ENCODE measurements at regions not wholly inside any gene's neighbourhood (a gene's known extent, or its start where the extent isn't known, plus 50 kb on each side); places are given as distances from the start of the nearest gene placed in this dataset.
"Not testable (repeated sequence)": the region's sequence is repeated elsewhere in the genome, so short reads cannot be mapped to it uniquely, and the experiment has no call there.

DNA sequence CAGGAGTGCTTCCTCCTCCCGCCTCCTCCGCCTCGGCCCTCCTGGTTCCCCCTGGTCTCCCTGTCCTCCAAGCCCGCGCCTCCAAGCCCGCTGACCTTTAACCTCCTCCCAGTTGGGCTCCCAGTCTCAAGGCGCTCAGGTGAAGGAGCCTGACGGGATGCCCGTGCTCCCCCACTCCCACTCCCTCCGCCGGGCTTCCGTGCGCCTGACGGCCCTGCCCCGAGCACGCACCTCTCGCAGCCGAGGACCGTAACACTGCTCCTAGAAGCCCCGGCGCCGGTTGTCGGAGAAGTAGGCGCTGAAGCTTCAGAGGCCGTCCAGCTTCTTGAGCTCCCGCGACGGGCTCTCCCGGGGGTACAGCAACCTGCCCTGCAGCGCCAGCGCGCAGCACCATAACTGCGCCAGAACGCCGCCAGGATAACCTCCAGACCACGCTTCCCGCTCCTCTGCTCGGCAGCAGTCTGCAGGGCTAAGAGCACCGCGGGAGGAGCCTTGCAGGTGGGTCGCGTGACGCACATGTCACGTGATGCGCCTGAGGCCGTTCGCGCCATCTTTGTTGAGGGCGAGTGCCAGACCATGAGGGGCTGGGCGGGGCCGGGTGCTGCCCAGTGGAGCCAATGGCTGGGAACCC lies 71.0 kb upstream of the ZNF479 start:
- DNase-seq (peak in 1 of 6 donors; percentile 48), ATAC-seq (no peak), FAIRE-seq (no peak)
- H3K9me3 ChIP-seq: no peaks in the 10 kb centered on the region
- H3K27me3 ChIP-seq: no peaks in the 10 kb centered on the region
- WGBS, 2 donors: 30 to 31% methylated on average over 51 of the region's 51 CpGs
- H3K4me1 ChIP-seq: no peaks in the 10 kb centered on the region
- TF ChIP-seq, protein P1, sequence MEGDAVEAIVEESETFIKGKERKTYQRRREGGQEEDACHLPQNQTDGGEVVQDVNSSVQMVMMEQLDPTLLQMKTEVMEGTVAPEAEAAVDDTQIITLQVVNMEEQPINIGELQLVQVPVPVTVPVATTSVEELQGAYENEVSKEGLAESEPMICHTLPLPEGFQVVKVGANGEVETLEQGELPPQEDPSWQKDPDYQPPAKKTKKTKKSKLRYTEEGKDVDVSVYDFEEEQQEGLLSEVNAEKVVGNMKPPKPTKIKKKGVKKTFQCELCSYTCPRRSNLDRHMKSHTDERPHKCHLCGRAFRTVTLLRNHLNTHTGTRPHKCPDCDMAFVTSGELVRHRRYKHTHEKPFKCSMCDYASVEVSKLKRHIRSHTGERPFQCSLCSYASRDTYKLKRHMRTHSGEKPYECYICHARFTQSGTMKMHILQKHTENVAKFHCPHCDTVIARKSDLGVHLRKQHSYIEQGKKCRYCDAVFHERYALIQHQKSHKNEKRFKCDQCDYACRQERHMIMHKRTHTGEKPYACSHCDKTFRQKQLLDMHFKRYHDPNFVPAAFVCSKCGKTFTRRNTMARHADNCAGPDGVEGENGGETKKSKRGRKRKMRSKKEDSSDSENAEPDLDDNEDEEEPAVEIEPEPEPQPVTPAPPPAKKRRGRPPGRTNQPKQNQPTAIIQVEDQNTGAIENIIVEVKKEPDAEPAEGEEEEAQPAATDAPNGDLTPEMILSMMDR (IDR thresholded peaks at IDR 0.05): no peak
- no peak overlapping the region for H3K4me3 ChIP-seq
- H3K27ac ChIP-seq: no peak overlapping the region
- H3K36me3 ChIP-seq: no peaks in the 10 kb centered on the region
- intact Hi-C loops (cut with DNase I): no loop called here

DNA sequence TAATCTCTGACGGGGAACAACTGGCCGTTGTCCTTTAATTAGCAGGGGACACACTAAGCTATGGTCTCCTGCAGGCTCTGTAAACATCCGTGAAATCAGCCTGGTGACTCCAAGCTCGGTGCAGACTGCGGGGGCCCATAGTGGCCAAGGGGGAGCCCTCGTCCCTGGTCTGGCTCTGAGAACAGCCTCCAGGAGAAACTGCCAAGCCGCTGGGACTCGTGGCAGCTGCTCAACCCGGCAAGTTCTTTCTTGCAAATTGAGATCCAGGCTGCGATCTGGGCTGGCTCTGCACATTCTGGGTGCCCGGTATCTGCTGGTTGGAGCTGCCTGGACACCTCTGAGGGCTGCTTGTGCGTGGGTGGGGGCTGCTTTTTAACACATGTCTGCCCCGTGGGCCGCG lies 71.6 kb upstream of the ZNF479 start:
- WGBS, 2 donors: 46% methylated on average over 15 of the region's 15 CpGs
- H3K36me3 ChIP-seq; intact Hi-C loops (cut with DNase I); ATAC-seq; H3K27ac ChIP-seq; FAIRE-seq; H3K4me3 ChIP-seq; H3K27me3 ChIP-seq; H3K4me1 ChIP-seq; H3K9me3 ChIP-seq: not testable (repeated sequence)
- DNase-seq: peak in 2 of 6 donors; percentile 34 to 39

DNA sequence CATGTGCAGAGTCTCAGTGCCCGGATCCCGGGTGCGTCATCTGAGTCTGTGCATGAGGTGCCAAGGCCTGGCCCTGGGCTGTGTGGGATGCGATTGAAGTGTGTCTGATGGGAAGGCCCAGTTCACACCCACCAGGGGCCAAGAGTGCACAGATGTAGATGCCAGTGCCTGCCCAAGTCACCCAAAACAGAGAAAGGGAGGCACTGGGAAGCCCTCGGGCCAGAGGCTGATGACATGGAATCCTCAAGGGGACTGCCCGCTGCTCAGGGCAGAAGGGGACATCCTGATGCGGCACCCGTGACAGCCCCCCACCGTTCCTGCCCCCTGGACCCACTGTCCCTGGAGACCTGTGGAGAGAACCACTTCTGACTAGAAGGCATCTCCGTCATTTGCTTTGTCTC lies 72.2 kb upstream of the ZNF479 start:
- intact Hi-C loops (cut with DNase I): no loop called here
- Histone ChIP-seq H3K36me3 (no peaks in the 10 kb centered on the region), H3K27ac (no peak overlapping the region), H3K27me3 (no peaks in the 10 kb centered on the region), H3K4me3 (no peak overlapping the region), H3K9me3 (no peaks in the 10 kb centered on the region), H3K4me1 (no peaks in the 10 kb centered on the region)
- TF ChIP-seq, protein P1 (IDR thresholded peaks at IDR 0.05): no peak
- FAIRE-seq: no peak
- no peak for ATAC-seq
- WGBS, 2 donors: 76 to 77% methylated on average over 10 of the region's 10 CpGs
- DNase-seq: peak in 1 of 6 donors; percentile 30

DNA sequence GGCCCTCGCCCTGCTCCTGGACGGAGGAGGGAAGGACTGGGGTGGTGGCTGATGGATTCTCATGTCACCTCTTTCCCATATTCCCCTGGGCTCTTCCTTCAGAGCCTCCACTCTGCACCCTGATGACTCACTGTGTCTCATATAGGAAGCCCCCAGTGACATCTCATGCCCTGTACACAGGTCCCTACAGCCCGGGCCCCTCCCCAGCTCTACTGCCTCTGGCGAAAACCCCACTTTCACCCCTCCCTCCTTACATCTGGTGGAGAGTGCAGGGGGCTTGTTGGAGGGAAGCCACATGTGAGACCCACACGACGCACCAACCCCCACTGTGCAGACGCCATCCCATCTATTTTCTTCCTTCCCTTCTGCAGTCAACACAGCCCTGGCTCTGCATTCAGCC lies 72.8 kb upstream of the ZNF479 start:
- no peaks in the 10 kb centered on the region for H3K9me3 ChIP-seq
- intact Hi-C loops (cut with DNase I): no loop called here
- no peak overlapping the region for H3K4me3 ChIP-seq
- H3K27ac ChIP-seq: no peak overlapping the region
- 75 to 77% methylated on average over 7 of the region's 7 CpGs for WGBS, 2 donors
- TF ChIP-seq, protein P1 (IDR thresholded peaks at IDR 0.05): no peak
- DNase-seq (peak in 1 of 6 donors; percentile 24), ATAC-seq (no peak), FAIRE-seq (no peak)
- H3K36me3 ChIP-seq: no peaks in the 10 kb centered on the region
- H3K27me3 ChIP-seq: no peaks in the 10 kb centered on the region
- H3K4me1 ChIP-seq: no peaks in the 10 kb centered on the region

DNA sequence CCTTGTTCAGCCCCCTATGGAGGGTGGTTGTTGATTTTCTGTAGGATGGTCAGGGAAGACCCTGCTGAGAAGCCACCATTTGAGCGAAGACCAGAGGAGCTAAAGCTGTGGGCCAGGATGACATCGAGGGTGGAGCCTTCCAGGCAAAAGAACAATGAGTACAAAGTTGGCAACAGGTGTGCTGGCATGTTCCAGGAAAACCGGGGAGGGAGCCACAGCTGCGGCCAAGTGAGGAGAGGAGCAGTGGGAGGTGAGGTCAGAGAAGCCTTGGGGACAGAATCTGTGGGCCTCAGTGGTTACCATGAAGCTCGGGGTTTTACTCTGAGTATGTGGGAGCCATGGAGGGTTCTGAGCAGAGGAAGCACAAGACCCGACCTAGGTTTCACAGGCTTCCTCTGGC lies 75.6 kb upstream of the ZNF479 start:
- FAIRE-seq (no peak), DNase-seq (peak in 1 of 6 donors; percentile 12), ATAC-seq (no peak)
- 48 to 54% methylated on average over 6 of the region's 6 CpGs for WGBS, 2 donors
- TF ChIP-seq, protein P1 (IDR thresholded peaks at IDR 0.05): no peak
- H3K27me3 ChIP-seq: no peaks in the 10 kb centered on the region
- intact Hi-C loops (cut with DNase I): no loop called here
- H3K36me3 ChIP-seq: no peaks in the 10 kb centered on the region
- no peak overlapping the region for H3K4me3 ChIP-seq
- H3K9me3 ChIP-seq: no peaks in the 10 kb centered on the region
- H3K27ac ChIP-seq: no peak overlapping the region
- no peaks in the 10 kb centered on the region for H3K4me1 ChIP-seq
